ENCODE measurements at regions not wholly inside any gene's neighbourhood (a gene's known extent, or its start where the extent isn't known, plus 50 kb on each side); places are given as distances from the start of the nearest gene placed in this dataset.

DNA sequence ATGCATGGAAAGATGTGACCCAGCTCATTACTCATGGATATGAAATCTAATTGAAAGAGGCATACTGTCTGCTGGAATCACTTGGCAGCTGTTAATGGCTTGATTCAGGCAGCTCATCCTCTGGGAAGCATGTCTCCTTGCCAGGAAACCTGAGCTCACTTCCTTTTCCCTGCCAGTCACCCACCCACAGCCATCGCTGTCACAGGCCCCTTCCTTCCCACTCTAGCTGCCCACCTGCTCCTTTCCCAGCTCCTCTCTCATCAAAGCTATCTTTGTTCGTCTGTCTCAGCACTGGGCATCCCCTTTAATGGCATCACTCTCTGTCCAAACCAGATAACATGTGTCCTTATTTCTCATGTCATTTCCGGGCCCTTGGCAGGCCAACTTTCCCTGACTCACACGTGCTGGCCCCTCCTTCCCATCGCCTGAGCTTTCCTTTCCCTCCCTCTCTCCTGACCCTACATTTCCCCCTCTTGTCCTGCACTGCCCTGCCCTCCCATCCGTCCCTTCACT is 721.9 kb downstream of the TNS3 start:
- TF ChIP-seq STAT1 (IDR thresholded peaks at IDR 0.05; ENCODE audit: unreplicated experiment) (no peak), POLR2AphosphoS5 (IDR thresholded peaks at IDR 0.05; ENCODE audit: low read depth) (no peak), ZNF114 (CRISPR knock-in tag; IDR thresholded peaks at IDR 0.05) (no peak)
- TF ChIP-seq, protein P1, sequence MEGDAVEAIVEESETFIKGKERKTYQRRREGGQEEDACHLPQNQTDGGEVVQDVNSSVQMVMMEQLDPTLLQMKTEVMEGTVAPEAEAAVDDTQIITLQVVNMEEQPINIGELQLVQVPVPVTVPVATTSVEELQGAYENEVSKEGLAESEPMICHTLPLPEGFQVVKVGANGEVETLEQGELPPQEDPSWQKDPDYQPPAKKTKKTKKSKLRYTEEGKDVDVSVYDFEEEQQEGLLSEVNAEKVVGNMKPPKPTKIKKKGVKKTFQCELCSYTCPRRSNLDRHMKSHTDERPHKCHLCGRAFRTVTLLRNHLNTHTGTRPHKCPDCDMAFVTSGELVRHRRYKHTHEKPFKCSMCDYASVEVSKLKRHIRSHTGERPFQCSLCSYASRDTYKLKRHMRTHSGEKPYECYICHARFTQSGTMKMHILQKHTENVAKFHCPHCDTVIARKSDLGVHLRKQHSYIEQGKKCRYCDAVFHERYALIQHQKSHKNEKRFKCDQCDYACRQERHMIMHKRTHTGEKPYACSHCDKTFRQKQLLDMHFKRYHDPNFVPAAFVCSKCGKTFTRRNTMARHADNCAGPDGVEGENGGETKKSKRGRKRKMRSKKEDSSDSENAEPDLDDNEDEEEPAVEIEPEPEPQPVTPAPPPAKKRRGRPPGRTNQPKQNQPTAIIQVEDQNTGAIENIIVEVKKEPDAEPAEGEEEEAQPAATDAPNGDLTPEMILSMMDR (conservative IDR thresholded peaks at IDR 0.05; ENCODE audit: low read depth in 2 of 2), result no peak
- TF ChIP-seq, protein P2, sequence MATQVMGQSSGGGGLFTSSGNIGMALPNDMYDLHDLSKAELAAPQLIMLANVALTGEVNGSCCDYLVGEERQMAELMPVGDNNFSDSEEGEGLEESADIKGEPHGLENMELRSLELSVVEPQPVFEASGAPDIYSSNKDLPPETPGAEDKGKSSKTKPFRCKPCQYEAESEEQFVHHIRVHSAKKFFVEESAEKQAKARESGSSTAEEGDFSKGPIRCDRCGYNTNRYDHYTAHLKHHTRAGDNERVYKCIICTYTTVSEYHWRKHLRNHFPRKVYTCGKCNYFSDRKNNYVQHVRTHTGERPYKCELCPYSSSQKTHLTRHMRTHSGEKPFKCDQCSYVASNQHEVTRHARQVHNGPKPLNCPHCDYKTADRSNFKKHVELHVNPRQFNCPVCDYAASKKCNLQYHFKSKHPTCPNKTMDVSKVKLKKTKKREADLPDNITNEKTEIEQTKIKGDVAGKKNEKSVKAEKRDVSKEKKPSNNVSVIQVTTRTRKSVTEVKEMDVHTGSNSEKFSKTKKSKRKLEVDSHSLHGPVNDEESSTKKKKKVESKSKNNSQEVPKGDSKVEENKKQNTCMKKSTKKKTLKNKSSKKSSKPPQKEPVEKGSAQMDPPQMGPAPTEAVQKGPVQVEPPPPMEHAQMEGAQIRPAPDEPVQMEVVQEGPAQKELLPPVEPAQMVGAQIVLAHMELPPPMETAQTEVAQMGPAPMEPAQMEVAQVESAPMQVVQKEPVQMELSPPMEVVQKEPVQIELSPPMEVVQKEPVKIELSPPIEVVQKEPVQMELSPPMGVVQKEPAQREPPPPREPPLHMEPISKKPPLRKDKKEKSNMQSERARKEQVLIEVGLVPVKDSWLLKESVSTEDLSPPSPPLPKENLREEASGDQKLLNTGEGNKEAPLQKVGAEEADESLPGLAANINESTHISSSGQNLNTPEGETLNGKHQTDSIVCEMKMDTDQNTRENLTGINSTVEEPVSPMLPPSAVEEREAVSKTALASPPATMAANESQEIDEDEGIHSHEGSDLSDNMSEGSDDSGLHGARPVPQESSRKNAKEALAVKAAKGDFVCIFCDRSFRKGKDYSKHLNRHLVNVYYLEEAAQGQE (IDR thresholded peaks at IDR 0.05; ENCODE audit: unreplicated experiment), result no peak
